ENCODE measurements at regions not wholly inside any gene's neighbourhood (a gene's known extent, or its start where the extent isn't known, plus 50 kb on each side); places are given as distances from the start of the nearest gene placed in this dataset.

GRCh38 chr4:57462843-57463242, 352.7 kb upstream of the IGFBP7 start (continued):
- TF ChIP-seq ZNF155 (tag by site-specific recombination; IDR thresholded peaks at IDR 0.05), result no peak

- TF ChIP-seq PRDM1 (tag by site-specific recombination; IDR thresholded peaks at IDR 0.05) (no peak), ZNF362 (tag by site-specific recombination; IDR thresholded peaks at IDR 0.05) (no peak), SP3 (tag by site-specific recombination; IDR thresholded peaks at IDR 0.05) (no peak), PBX3 (CRISPR knock-in tag; IDR thresholded peaks at IDR 0.05) (no peak), ZBTB8A (tag by site-specific recombination; IDR thresholded peaks at IDR 0.05) (no peak), PRDM10 (tag by site-specific recombination; IDR thresholded peaks at IDR 0.05) (no peak), ZNF211 (tag by site-specific recombination; IDR thresholded peaks at IDR 0.05; ENCODE audit: low read depth) (no peak), ZNF707 (tag by site-specific recombination; IDR thresholded peaks at IDR 0.05) (no peak), PRDM4 (tag by site-specific recombination; IDR thresholded peaks at IDR 0.05) (no peak), ZNF623 (tag by site-specific recombination; IDR thresholded peaks at IDR 0.05) (no peak), ZNF670 (tag by site-specific recombination; IDR thresholded peaks at IDR 0.05; ENCODE audit: low read depth) (no peak), HOXD13 (CRISPR knock-in tag; IDR thresholded peaks at IDR 0.05; ENCODE audit: borderline replicate concordance) (no peak), SP2 (tag by site-specific recombination; IDR thresholded peaks at IDR 0.05) (no peak)
- no peaks in the 10 kb centered on the region for H3K36me3 ChIP-seq (ENCODE audit: control insufficient read depth in 2 of 2, insufficient read depth in 1 of 2, low read length in 2 of 2)
- H3K9me3 ChIP-seq (ENCODE audit: control insufficient read depth, insufficient read depth, low read depth, low read length), result no peaks in the 10 kb centered on the region
- CTCF ChIA-PET, result interaction anchor here (1.4 kb wide), 1 partner anchor 18 kb away, joined by 3 read pairs; no protein-coding TSS in a partner anchor
- no peak overlapping the region for H3K27ac ChIP-seq (ENCODE audit: extremely low read depth, low read depth, low read length)
- no peak overlapping the region for H3K4me3 ChIP-seq (ENCODE audit: low read depth, low read length)
- no peaks in the 10 kb centered on the region for H3K4me1 ChIP-seq (ENCODE audit: control insufficient read depth, insufficient read depth, low read length)
- POLR2A ChIA-PET, result no interaction called here
Observed at GRCh38 chr4:57460967-57461366, 350.8 kb upstream of the IGFBP7 start.

GRCh38 chr4:57448901-57449300, 338.7 kb upstream of the IGFBP7 start:
- TF ChIP-seq ZNF623 (tag by site-specific recombination; IDR thresholded peaks at IDR 0.05) (no peak), ZNF555 (tag by site-specific recombination; conservative IDR thresholded peaks at IDR 0.05) (no peak), GLI2 (tag by site-specific recombination; IDR thresholded peaks at IDR 0.05; ENCODE audit: borderline replicate concordance, low read depth) (no peak)

More at GRCh38 chr4:57448901-57449300, 338.7 kb upstream of the IGFBP7 start:
- H3K36me3 ChIP-seq (ENCODE audit: control insufficient read depth in 2 of 2, insufficient read depth in 1 of 2, low read length in 2 of 2), result no peaks in the 10 kb centered on the region
- POLR2A ChIA-PET, result no interaction called here
- no peaks in the 10 kb centered on the region for H3K4me1 ChIP-seq (ENCODE audit: control insufficient read depth, insufficient read depth, low read length)
- CTCF ChIA-PET, result interaction anchor here (0.6 kb wide), 1 partner anchor 22 kb away, joined by 6 read pairs; no protein-coding TSS in a partner anchor
- no peak overlapping the region for H3K4me3 ChIP-seq (ENCODE audit: low read depth, low read length)
- H3K27ac ChIP-seq (ENCODE audit: extremely low read depth, low read depth, low read length), result no peak overlapping the region
- no peaks in the 10 kb centered on the region for H3K9me3 ChIP-seq (ENCODE audit: control insufficient read depth, insufficient read depth, low read depth, low read length)
